Tibial nerve (tissue), 3 donors: ENCODE measurements at regions not wholly inside any gene's neighbourhood (a gene's known extent, or its start where the extent isn't known, plus 50 kb on each side); places are given as distances from the start of the nearest gene placed in this dataset.

Experiments
- POLR2A ChIP-seq, 2 donors: fragments of 450-650 bp; IDR thresholded peaks; one replicate each; pipeline ENCODE4 v1.6.1; 2017; ENCODE audit warnings: antibody characterized with exemption in 2 of 2, mild to moderate bottlenecking in 2 of 2, moderate library complexity in 2 of 2
- TF ChIP-seq, protein P1 (sequence below), 5 experiments: fragments of 200-600 bp in 3 of 5; fragments of 450-650 bp in 2 of 5; sonication (generic) in 3 of 5; IDR thresholded peaks; one replicate each; pipeline ENCODE4 v1.5.1; 2016 to 2019; ENCODE audit warnings: antibody characterized with exemption in 5 of 5, mild to moderate bottlenecking in 3 of 5, moderate library complexity in 2 of 5

DNA sequence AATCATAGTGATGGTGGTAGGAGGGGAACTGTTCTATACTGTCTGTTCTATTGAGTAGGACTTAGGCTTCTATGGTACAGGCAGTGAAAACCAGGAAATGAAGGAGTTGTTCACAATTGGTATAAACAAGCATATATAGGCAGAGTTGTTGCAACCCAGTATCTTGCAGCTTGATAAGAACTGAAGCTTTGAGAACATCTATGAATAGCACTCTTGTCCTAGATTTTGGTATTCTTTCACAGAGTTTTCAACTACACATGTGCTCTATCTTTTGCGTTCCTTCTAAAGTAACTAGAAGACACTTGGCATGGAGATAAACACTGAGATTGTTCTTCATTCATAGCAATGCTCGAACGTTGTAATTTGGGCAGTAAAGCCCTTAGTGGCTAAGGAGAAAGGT lies 91.8 kb downstream of the KCNJ2 start:
- TF ChIP-seq, protein P1, sequence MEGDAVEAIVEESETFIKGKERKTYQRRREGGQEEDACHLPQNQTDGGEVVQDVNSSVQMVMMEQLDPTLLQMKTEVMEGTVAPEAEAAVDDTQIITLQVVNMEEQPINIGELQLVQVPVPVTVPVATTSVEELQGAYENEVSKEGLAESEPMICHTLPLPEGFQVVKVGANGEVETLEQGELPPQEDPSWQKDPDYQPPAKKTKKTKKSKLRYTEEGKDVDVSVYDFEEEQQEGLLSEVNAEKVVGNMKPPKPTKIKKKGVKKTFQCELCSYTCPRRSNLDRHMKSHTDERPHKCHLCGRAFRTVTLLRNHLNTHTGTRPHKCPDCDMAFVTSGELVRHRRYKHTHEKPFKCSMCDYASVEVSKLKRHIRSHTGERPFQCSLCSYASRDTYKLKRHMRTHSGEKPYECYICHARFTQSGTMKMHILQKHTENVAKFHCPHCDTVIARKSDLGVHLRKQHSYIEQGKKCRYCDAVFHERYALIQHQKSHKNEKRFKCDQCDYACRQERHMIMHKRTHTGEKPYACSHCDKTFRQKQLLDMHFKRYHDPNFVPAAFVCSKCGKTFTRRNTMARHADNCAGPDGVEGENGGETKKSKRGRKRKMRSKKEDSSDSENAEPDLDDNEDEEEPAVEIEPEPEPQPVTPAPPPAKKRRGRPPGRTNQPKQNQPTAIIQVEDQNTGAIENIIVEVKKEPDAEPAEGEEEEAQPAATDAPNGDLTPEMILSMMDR (IDR thresholded peaks at IDR 0.05) = no peak
- TF ChIP-seq POLR2A (IDR thresholded peaks at IDR 0.05) = no peak
